Thymus (tissue), 11 donors: ENCODE measurements at regions not wholly inside any gene's neighbourhood (a gene's known extent, or its start where the extent isn't known, plus 50 kb on each side); places are given as distances from the start of the nearest gene placed in this dataset.

ENCODE experiments used
- DNase-seq, 9 donors: peaks; one replicate each; pipeline ENCODE4 v3.0.0-alpha.2; 2013; ENCODE audit warnings: low spot score in 9 of 9, low read depth in 6 of 9, missing footprints in 1 of 9
- H3K27ac ChIP-seq, 2 donors: one replicate each; pipeline ENCODE4 v1.5.1; 2013; ENCODE audit warnings: control low read depth in 1 of 2, low read depth in 1 of 2, low read length in 1 of 2, mild to moderate bottlenecking in 1 of 2, moderate library complexity in 1 of 2
- H3K27me3 ChIP-seq, 2 donors: one replicate each; pipeline ENCODE4 v1.5.1; 2013; ENCODE audit warnings: low read length in 1 of 2; ENCODE audit not compliant: control insufficient read depth in 2 of 2, insufficient read depth in 1 of 2
- H3K36me3 ChIP-seq, 2 donors: one replicate each; pipeline ENCODE4 v1.5.1; 2013; ENCODE audit warnings: low read length in 1 of 2, mild to moderate bottlenecking in 1 of 2, moderate library complexity in 1 of 2; ENCODE audit not compliant: control insufficient read depth in 2 of 2, insufficient read depth in 2 of 2
- H3K4me1 ChIP-seq, 2 donors: one replicate each; pipeline ENCODE4 v1.5.1; 2013; ENCODE audit warnings: low read length in 2 of 2; ENCODE audit not compliant: control insufficient read depth in 2 of 2, insufficient read depth in 2 of 2
- H3K4me3 ChIP-seq, 2 donors: one replicate each; pipeline ENCODE4 v1.5.1; 2013; ENCODE audit warnings: low read length in 2 of 2, control low read depth in 1 of 2, mild to moderate bottlenecking in 1 of 2
- H3K9me3 ChIP-seq, 2 donors: one replicate each; pipeline ENCODE4 v1.5.1; 2013; ENCODE audit warnings: low read length in 1 of 2, mild to moderate bottlenecking in 1 of 2; ENCODE audit not compliant: control insufficient read depth in 2 of 2, insufficient read depth in 1 of 2
- WGBS: extraction: QIAGEN DNeasy Blood & Tissue Kit; methylation state at CpG from one replicate; pipeline ENCODE4 v1.1.7; 2013; 5-methylcytosine and 5-hydroxymethylcytosine counted together
- donor health status: healthy.

DNA sequence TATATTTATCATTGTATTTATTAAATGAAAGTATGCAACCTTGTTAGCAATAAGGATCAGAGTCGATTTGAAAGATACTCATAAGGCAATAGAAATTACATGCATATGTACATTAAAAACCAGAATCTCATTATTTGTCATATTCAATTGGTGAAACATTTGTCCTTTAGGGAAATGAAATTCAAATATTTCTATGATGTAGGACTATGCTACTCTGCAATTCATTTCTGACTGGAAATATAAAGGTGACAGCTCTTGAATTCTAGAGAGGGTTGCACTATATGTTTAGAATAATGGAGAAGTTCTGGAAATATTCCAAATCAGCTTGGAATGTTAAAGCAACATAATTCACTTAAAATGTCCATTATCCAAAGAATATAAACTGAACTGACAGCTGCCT, 1519.8 kb downstream of the ARAP2 start:
- Histone ChIP-seq H3K9me3 (no peaks in the 10 kb centered on the region), H3K27ac (no peak overlapping the region), H3K4me1 (no peaks in the 10 kb centered on the region), H3K4me3 (no peak overlapping the region), H3K36me3 (no peaks in the 10 kb centered on the region), H3K27me3 (no peaks in the 10 kb centered on the region)
- DNase-seq: no peak
- 82% methylated on average over 1 of the region's 1 CpG for WGBS

DNA sequence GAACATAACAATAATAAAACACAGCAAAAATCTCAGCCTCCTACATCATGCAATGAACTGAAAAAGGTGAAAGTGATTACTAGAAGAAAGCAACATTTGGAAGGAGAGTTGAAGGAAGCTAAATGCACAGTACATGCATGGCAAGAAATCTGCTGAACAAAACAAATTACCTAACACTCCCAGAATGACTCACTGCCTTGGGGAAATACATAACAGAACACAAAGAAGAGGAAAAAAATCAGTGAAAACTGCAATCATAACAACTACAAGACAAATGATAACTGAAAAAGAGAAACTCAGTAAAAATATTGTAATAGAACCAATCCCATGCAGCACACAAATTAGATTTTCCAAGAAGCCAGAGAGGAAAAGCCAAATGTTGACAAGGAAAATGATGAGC, 1513.2 kb downstream of the ARAP2 start:
- no peak overlapping the region for H3K4me3 ChIP-seq
- no peak overlapping the region for H3K27ac ChIP-seq
- H3K36me3 ChIP-seq: no peaks in the 10 kb centered on the region
- no peak for DNase-seq
- no peaks in the 10 kb centered on the region for H3K9me3 ChIP-seq
- no peaks in the 10 kb centered on the region for H3K4me1 ChIP-seq
- no peaks in the 10 kb centered on the region for H3K27me3 ChIP-seq

DNA sequence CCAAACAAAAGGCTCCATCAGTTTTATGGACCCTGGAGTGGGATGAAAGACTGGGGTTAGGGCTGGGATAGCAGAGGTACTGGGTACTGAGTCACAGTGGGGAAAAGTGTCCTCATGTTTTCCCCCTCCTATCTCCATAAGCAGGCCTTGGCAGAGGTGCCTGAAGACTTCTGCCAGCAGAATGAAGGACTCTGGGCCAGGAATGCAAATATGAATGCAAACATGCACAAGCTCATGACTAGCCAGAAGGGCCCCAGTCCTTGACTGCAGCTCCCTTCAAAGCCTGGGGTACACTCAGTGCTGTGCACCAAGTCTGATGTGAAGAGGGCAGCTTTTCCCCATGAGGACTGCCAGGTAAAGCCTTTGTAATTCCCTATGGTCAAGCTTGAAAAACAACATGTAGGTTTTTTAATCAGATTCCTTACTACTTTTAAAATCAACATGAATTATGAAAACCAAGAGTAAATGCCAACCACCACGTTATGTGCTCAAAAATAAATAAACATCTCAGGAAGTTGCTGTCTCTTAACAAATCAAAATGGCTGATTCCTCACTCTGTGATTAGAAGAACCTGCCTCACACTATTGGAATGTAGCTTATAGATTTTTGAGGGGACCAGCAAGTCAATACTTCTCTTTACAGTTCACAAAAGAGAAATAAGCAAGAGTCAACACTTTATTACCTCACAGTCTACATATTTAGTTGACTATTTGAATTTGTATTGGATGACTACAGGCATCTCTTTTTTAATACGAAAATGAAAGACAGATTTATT, 1512.0 kb downstream of the ARAP2 start:
- Histone ChIP-seq H3K4me3 (no peak overlapping the region), H3K27me3 (no peaks in the 10 kb centered on the region), H3K27ac (no peak overlapping the region), H3K36me3 (no peaks in the 10 kb centered on the region), H3K4me1 (no peaks in the 10 kb centered on the region), H3K9me3 (no peaks in the 10 kb centered on the region)
- DNase-seq: no peak
- 78% methylated on average over 2 of the region's 2 CpGs for WGBS

DNA sequence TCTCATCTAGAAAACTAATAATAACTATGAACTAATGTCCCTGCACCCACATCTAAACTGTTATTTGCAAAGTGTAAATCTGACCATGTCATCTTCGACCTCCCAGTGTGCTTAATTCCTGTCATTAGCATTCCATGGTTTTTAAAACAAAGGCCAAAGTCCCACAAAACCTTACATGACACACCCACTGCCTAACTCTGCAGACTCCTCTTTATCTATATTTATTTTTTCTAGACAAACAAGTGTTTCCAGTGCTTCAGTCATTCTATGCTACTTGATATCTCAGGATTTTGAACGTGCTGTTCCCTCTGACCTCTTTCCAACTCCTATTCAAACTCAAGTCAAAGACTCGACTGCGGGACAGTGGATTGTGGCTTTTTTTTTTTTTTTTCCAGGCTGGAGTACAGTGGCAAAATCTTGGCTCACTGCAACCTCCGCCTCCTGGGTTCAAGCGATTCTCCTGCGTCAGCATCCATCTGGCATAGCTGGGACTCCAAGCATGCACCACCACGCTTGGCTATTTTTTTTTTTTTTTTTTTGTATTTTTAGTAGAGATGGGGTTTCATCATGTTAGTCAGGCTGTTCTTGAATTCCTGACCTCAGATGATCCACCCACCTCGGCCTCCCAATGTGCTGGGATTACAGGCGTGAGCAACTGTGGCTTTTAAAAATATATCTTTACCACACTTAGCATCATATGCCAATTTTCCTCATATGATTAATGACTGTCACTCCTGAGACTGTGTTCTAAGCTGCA, 1511.0 kb downstream of the ARAP2 start:
- DNase-seq: no peak
- Histone ChIP-seq H3K27me3 (no peaks in the 10 kb centered on the region), H3K27ac (no peak overlapping the region), H3K9me3 (no peaks in the 10 kb centered on the region), H3K4me1 (no peaks in the 10 kb centered on the region), H3K36me3 (no peaks in the 10 kb centered on the region), H3K4me3 (no peak overlapping the region)
- 87% methylated on average over 10 of the region's 10 CpGs for WGBS

DNA sequence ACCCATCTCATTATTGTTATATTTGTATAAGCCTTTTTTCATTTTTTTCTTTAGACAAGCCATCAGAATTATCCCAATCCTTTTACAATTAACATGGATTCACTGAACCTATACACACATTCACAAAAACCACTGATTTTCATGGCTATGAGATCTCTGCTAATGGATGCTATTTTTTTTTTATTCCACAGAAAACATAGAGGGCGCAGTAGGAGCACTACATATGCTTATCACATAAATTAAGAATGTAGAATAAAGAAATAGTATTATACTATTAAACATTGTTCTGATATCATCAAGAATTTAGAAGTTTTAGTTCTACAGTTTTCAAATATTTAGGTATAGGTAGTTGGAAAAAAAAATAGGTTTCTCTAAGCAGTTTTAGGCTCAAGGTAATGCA, 1477.4 kb downstream of the ARAP2 start:
- H3K27me3 ChIP-seq: no peaks in the 10 kb centered on the region
- H3K9me3 ChIP-seq: no peaks in the 10 kb centered on the region
- no peak overlapping the region for H3K27ac ChIP-seq
- H3K4me3 ChIP-seq: no peak overlapping the region
- DNase-seq: no peak
- no peaks in the 10 kb centered on the region for H3K36me3 ChIP-seq
- WGBS: 89% methylated on average over 1 of the region's 1 CpG
- H3K4me1 ChIP-seq: no peaks in the 10 kb centered on the region

DNA sequence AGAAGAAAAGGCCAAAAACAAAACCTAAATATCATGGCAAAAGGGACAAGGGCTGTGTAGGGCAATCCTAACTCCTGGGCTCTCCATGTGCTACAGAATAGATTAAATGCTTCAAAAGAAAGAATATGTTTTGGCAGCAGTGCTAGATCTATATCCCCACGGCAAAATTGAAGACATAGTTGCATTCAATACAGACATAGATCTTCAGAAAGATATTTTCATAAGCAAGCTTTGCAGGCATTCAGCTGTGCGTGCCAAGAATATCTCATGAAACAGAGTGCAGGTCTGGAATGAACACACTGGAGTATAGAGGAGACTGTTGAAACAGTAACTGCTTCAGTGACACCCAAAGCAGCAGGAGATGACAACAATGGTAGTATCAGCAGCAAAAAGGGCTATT, 1476.9 kb downstream of the ARAP2 start:
- DNase-seq: no peak
- no peaks in the 10 kb centered on the region for H3K4me1 ChIP-seq
- no peak overlapping the region for H3K4me3 ChIP-seq
- no peaks in the 10 kb centered on the region for H3K36me3 ChIP-seq
- H3K27me3 ChIP-seq: no peaks in the 10 kb centered on the region
- H3K27ac ChIP-seq: no peak overlapping the region
- WGBS: 85% methylated on average over 2 of the region's 2 CpGs
- no peaks in the 10 kb centered on the region for H3K9me3 ChIP-seq

DNA sequence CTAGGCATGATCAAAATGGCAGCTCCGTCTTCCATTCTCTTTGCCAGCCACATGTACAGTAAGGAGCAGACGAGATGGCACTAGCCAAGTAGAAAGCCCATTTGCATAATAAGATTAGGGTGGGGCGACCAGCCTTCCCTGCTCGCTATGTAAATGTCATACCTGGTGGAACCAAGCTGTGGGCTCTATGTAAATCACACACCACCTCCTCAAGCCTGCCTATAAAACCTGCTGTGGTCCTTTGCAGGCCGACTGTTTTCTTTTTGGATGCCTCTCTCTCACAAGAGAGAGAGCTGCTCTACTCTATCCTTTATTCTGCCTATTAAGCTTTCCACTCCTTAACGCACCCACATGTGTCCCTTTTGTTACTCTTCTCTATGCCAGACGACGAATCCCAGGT, 1472.7 kb downstream of the ARAP2 start:
- H3K27ac ChIP-seq: no peak overlapping the region
- no peak for DNase-seq
- no peaks in the 10 kb centered on the region for H3K9me3 ChIP-seq
- H3K4me3 ChIP-seq: no peak overlapping the region
- no peaks in the 10 kb centered on the region for H3K27me3 ChIP-seq
- H3K4me1 ChIP-seq: no peaks in the 10 kb centered on the region
- H3K36me3 ChIP-seq: no peaks in the 10 kb centered on the region
- WGBS: 90% methylated on average over 8 of the region's 8 CpGs

DNA sequence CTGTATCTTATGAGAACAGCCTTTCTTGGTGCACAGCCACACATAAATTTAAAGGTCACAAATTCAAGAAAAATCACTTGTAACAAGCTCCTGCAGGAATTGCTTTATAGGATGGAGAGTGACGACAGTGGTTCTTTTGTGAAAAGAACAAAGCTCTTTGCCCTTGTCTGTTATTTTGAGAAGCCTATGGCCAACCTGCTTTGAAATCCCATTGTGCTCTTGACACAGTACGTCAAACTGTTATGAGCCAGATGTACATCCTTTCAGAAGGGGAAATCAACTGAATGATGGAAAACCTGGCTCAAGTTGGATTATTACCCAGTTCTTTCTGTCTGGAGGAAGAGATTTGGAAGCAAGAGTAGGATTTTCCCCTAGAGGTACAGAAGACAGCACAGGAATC, 1454.2 kb downstream of the ARAP2 start:
- WGBS: 65% methylated on average over 2 of the region's 2 CpGs
- no peaks in the 10 kb centered on the region for H3K4me1 ChIP-seq
- no peak overlapping the region for H3K27ac ChIP-seq
- H3K9me3 ChIP-seq: no peaks in the 10 kb centered on the region
- no peaks in the 10 kb centered on the region for H3K27me3 ChIP-seq
- DNase-seq: no peak
- H3K36me3 ChIP-seq: no peaks in the 10 kb centered on the region
- H3K4me3 ChIP-seq: no peak overlapping the region

DNA sequence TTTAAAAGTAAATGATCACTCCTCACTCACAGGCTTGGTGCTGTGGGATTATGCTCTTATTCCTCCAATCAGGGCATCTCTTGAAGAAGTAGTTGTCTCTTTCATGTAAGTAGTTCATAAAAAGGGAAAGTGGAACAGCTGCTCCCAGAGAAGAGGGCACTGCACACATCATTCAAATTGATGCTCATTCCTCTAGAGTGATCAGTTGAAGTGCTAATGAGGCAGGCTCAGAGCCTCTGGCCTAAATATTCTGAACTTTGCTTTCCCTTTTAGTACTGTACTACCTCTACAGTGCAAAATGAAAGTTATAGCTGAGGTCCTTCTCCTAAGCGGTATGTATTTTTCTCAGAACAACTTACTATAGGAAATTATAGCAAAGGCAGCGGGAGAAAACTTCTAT, 1453.1 kb downstream of the ARAP2 start:
- no peaks in the 10 kb centered on the region for H3K27me3 ChIP-seq
- H3K36me3 ChIP-seq: no peaks in the 10 kb centered on the region
- H3K27ac ChIP-seq: no peak overlapping the region
- DNase-seq: no peak
- no peaks in the 10 kb centered on the region for H3K4me1 ChIP-seq
- no peak overlapping the region for H3K4me3 ChIP-seq
- 88% methylated on average over 2 of the region's 2 CpGs for WGBS
- no peaks in the 10 kb centered on the region for H3K9me3 ChIP-seq
